ENCODE measurements at regions not wholly inside any gene's neighbourhood (a gene's known extent, or its start where the extent isn't known, plus 50 kb on each side); places are given as distances from the start of the nearest gene placed in this dataset.
"Not testable (repeated sequence)": the region's sequence is repeated elsewhere in the genome, so short reads cannot be mapped to it uniquely, and the experiment has no call there.

DNA sequence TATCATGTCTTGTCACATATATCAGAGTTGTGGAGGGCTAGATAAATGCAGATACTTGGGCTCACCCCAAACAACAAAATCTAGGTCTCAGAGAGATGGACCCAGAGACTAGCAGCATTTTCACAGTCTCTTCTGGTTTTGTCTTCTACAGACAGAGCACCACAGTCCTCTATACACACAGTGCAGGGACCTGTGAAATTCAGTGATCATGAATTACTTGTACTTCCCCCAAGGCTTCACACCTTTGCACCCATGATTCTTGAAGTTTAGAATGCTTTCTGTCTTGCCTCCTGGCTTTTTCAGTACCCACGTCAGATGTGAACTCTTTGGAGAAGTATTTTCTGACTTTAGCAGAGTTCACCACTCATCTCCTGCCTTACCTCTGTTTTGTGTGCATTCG is 371.5 kb upstream of the PRR16 start:
- DNase-seq, result no peak

DNA sequence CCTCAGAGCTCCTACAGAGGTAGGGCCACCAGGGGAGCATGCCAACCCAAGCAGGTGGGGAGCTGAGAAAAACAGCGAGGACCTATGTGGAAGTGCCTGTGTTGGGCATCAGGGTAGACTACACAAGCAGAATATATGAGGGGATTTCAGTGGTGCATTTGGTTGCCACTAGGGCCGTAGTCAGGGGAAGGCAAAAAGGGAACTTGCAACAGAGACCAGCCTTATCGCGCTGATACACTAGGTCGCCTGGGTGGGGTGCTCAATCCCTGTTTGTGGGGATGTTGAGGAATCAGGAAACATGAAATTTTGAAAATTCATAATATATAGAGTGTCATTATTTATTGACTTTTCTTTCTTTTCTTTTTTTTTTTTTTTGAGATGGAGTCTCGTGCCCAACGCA is 370.9 kb upstream of the PRR16 start:
- DNase-seq, result no peak

DNA sequence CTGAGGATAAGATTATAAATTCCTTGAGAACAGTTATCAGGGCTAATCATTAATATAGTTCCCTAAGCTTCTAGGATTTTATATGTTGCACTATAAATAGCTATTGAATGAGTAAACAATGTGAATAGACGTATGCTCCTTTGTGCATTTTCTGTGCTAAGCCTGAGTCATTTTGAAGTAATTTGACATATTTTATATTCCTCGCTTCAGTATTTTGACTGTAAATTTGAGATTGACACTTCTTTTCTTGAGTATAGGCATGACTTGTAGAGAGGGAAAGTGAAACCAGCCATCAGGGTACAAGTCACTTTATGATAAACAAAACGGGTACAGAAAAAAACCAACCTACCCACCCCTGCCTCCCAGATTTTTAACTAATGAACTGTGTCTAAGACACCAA is 367.7 kb upstream of the PRR16 start:
- no peak for DNase-seq

DNA sequence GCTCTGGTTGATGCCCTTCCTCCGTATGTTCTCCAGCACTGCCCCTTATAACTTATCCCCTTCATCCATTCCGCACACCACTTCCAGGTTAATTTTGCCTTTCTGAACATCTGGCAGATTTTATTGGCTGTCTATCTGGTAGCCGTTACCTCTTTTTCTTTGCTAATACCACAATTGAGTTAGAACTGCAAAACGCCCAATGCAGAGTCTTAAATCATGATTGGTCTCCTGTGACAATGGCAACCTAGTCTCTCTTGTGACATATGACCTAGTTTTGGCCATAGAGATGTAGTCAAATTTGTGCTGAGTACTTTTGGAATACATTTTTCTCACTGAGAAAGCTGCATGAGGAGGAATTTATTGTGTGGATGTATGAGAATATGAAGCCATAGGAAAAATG is 365.7 kb upstream of the PRR16 start:
- DNase-seq, result no peak

DNA sequence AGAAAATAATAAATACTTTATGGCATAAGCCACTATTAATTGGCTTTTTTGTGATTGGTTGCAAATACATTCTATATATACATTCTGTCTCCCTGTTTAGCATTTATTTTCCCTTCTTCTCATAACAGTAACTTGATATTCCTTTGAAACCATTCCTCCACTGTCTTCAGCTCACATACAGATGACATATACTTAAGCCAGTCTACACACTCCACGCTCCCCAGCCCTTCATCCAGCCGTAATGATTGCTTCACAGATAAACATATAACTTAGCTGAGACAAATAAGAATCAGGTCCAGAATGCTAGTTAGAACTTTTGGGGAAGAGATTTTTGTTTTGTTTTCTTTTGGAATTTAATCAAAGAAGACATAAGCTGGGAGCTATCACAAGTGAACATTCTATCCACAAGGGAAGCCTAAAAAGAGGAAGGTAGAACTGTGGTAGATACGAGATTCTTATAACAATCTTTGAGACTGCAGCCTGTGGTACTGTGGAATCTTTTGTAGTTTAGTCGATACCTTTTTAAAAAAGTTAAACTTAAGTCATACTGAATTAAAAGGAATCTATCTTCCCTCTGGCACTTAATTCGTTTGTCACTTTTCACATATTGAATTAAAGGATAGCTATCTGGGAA is 365.1 kb upstream of the PRR16 start:
- DNase-seq, result no peak

DNA sequence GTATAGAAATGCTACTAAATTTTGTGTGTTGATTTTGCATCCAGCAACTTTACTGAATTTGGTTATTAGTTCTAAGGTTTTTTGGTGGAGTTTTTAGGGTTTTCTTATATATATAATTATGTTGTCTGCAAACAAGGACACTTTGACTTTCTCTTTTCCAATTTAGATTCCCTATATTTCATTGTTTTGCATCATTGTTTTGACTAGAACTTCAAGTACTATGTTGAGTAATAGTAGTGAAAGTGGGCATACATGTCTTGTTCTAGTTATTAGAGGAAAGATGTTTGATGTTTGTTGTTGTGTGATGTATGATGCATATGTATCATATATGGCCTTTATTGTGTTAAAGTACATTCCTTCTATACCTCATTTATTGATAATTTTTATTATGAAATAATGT is 362.3 kb upstream of the PRR16 start:
- DNase-seq, result no peak

DNA sequence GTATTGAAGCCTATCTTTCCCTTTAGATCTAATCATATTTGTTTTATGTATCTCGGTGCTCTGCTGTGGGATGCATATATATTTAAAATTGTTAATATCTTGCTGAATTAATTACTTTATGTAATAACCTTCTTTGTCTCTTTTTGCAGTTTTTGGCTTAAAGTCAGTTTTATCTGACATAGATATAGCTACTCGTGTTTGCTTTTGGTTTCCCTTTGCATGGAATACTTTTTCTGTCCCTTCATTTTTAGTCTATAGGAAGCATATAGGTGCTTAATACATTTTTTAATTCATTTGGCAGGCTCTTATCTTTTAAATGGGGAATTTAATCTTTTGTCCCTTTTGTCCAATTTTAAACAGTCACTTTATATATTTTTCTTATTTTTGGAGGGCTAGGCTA is 360.6 kb upstream of the PRR16 start:
- no peak for DNase-seq

DNA sequence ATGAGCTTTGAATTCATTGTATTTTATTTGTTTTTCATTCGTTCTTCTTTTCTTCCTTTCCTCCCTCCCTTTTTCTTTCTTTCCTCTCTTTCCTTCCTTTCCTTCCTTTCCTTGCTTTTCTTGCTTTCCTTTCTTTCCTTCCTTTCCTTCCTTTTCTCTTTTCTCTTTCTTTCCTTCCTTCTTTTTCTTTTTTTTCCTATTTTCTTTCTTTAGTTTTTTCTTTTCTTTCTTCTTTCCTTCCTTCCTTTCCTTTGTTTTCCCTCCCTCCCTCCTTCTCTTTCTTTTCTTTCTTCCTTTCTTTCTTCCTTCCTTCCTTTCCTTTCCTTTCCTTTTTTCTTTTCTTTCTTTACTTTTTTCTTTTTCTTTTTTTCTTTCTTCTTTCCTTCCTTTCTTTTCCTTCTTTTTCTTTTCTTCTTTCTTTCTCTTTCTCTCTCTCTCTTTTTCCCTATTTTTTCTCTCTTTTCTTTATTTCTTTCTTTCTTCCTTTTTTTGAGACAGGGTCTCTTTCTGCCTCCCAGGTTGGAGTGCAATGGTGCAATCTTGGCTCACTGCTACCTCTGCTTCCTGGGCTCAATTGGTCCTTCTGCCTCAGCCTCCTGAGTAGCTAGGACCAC is 357.1 kb upstream of the PRR16 start:
- no peak for DNase-seq

DNA sequence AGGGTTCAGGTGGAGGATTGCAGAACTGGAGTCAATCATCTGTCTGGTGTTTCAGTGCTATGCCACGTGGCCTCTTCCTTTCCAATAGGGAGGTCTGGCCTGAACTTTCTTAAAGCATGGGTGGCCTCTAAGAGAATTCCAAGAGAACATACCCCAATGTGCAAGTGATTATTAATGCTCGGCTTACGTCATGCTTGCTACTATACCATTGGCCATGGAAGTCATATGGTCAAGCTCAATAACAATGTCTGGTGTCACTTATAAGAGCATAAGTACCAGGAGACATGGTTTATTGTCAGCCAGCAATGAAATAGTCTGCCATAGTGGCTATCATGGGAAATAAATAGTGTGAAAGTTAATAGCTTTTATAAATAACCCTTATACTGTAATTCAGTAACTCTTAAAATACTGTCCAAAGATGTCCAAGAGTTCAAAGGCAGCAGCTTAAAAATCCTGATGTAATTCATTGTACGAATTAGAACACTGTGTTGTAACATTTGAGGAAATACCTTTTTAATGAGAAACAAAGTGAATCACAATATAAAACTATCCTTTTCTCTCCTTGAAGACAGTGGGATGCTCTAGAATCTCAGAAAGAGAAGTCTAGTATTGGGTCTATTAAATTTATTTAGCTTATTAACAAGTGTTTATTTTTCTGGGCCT is 355.4 kb upstream of the PRR16 start:
- no peak for DNase-seq

DNA sequence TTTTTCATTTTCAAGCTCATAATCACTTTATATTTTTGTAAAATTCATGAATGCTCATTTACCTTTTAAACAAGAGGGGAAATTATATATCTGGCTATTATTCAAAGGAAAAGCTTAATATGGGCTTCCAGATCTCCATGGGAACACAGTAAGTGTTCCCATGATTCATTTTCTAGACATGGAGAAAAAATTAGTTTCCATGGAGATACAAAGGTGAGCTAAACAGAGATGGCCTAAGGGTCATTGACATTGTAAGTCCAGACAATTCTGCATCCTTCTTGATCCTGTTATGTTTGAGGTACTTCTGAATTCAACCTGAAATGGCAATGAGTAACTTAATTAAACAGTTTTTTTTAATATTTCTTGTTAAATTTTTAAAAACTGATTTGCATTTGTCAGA is 341.4 kb upstream of the PRR16 start:
- DNase-seq, result no peak

DNA sequence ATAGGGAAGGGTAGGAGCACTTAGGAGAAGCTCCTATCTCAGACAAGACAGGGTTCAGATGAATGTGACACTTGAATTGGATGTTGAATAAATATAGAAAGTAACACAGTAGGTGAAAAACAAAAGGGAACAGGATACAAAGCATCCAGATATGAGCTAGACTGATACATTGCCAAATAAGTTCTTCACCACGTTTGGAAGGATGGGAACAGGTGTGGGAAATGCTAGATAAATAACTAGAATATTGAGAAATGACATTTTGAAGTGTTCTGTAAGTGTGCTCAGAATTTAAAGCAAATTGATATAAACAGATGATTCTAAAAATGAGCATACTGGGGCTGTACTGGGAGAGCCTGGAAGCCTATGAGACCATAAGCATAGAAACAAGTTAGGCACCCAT is 340.1 kb upstream of the PRR16 start:
- DNase-seq, result no peak

DNA sequence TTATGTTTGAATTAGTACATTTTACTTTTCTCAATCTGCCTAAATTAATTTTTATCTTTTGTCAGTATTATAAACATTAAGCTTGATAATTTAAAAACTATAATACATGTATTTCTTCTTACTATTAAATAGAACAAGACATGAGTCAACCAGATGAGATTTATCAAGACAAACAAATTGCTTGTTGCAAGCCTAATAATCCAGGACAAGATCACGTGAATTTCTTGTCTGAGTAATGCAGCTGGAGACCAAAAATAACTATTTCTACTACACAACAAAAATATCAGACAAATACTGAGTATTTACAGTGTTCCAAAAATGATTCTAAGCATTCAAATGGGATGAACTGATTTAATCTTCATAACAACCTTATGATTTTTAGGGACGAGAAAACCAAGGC is 339.1 kb upstream of the PRR16 start:
- no peak for DNase-seq

DNA sequence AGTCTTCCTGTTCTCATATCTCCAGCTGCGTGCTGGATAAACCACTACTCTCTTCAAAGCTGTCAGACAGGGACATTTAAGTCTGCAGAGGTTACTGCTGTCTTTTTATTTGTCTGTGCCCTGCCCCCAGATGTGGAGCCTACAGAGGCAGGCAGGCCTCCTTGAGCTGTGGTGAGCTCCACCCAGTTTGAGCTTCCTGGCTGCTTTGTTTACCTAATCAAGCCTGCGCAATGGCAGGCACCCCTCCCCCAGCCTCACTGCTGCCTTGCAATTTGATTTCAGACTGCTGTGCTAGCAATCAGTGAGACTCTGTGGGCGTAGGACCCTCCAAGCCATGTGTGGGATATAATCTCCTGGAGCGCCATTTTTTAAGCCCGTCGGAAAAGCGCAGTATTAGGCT is 331.8 kb upstream of the PRR16 start:
- DNase-seq, result not testable (repeated sequence)

DNA sequence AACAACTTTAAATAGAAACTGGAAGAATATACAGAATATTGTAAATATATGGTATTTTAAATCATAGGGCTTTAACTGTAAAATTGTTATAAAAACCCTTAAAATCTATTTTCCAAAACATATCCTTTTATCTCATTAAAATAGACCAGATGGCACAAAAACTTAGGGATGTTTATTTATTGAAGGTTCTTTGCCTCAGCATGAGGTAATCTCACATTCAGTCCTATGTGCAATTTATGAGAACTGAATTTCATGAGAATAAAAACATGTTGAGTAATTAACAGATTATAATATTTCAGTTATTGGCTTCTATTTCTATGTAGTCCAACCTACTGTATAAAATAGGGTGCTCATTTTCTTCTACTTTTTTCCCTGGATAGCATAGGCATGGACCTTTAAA is 329.2 kb upstream of the PRR16 start:
- no peak for DNase-seq

DNA sequence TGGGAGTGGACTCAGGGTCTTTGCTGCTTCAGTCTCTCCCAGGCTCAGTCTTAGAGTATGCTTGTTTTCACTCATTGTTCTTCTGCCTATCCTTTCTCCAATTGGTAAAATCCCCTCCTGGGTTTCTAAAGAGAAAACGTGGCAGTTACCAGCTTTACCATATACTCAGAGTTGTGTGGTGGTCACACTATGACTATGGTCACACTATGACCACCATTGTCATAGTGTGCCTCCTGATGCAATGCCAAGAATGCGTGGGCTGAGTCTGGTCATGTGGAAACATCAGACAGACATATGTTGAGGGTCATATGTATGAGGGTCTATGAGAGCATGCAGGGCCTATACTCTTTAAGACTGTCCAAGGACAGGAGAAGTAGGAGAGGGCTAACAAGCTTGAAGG is 326.5 kb upstream of the PRR16 start:
- DNase-seq, result no peak

DNA sequence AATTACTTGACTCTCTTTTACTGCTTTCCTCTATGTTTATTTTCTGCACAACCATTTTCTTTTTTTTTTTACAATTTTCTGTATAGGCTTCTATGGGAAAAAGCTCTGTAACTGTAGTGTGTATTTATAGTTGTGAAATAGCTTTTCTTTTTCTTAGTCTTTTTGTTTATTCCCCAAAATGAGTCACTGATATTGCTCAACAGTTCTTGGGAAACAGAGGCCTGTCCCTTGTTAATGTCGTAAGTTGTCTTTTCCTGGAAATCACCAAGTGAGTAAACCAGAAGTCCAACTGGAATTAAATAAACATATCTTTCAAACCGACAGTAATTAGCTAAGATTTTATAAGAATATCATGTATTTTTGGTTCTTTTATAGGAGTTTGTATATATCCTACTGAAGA is 325.1 kb upstream of the PRR16 start:
- no peak for DNase-seq

DNA sequence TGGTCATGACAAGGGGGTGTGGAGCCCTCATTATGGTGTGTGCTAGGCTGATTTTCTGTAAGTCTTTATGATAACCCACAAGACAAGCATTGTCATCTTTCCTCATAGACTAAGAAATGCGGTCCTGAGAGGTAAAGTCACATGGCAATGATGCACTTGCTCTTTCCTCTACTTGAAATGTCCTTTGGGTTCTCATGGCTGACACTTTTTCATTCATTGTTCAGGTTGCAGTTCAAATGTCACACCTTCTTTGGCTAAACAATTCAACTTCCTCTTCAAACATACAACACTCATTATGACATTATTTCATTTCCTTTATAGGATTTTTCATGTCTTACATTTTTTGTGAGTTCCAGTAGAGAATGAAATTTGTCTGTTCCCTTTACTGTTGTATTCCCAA is 323.6 kb upstream of the PRR16 start:
- DNase-seq, result no peak

DNA sequence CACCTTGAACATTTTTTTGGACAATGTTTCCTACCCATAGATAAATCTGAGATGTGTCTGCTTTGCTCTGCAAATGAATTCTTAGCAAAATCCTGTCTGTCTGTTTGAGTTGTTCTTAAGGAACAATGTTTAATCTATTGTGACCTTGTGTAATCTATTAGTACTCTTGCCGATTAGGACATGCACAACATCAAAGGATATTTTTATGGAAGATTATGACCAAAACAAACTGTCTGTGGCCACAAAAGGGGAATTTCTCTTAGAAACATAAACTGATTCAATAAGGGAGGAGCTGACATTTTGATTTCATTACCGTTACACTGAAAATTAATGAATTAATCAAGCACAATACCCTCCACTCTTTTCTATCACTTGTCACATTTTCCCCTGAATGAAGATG is 323.0 kb upstream of the PRR16 start:
- DNase-seq, result no peak

DNA sequence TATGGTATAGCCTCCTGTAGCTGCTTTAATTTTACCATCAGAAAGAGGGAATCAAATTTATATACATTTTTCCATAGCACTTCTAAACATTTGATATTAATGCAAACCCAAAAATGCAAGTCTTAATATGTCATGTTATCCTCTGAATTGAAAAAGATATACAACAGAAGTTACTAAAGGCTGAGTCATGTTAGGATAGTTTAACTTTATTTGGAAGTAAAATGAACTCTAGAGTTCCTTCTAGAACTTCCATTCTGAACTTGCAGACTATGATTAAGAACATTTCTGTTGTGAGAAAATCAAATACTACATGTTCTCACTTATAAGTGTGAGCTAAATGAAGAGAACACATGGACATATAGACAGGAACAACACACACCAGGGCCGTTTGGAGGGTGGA is 317.3 kb upstream of the PRR16 start:
- DNase-seq, result no peak

DNA sequence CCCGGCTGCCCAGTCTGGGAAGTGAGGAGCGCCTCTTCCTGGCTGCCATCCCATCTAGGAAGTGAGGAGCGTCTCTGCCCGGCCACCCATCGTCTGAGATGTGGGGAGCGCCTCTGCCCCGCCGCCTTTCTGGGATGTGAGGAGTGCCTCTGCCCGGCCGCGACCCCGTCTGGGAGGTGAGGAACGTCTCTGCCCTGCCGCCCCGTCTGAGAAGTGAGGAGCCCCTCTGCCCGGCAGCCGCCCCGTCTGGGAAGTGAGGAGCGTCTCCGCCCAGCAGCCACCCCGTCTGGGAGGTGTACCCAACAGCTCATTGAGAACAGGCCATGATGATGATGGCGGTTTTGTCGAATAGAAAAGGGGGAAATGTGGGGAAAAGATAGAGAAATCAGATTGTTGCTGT is 316.2 kb upstream of the PRR16 start:
- DNase-seq, result not testable (repeated sequence)

DNA sequence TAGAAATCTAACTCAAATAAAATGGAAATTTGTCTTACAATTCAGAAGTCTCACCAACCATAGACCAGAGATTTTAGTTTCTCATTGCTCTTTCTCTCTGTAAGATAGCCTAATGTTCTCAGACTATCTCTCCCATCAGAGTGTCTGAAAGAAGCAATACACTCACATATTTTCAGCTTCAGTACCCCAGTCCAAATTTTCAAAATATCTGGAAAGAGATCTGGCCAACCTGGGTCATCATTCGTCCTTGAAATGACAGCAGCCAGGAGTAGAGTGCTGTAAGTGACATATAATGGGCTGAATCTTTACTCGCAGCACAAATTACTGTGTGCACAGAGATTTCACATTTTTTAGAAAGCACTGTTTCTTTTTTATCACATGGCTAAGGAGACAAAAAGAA is 313.3 kb upstream of the PRR16 start:
- DNase-seq, result no peak

DNA sequence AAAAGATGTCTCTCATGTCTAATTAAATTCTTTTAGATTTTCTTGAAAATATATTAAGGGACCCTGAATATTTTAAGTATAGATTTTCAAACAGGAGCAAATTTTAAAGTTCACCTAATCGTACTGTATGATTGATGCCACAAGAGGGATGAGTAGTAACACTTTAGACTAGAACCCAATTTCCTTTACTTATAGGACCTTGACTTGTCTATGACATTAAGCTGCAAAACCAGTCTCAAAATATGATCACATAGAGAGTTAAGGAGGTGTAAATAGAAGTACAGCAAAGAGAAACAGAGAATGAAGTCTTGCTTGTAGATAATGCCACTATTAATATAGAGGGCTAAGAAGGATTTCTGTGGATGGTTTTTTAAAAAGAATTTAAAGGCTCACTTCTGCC is 312.9 kb upstream of the PRR16 start:
- DNase-seq, result no peak

DNA sequence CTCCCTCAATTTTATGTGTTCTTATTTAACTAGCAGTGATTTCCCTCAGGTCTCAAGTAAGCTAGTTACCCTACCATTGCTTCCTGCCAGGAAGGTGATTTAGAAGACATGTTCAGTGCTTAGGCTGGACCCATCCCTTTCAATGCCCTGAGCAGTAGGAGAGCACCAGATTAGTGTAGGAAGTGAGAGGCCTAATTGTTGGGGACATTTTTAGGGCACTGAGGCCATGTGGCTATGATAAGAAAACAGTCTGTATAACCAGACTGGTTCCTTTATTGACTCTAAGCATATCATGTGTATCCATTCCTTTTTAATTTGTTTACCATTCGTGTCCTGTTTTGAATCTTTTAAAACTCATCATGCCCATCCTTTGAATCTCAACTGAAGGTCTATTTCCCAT is 312.3 kb upstream of the PRR16 start:
- DNase-seq, result no peak

DNA sequence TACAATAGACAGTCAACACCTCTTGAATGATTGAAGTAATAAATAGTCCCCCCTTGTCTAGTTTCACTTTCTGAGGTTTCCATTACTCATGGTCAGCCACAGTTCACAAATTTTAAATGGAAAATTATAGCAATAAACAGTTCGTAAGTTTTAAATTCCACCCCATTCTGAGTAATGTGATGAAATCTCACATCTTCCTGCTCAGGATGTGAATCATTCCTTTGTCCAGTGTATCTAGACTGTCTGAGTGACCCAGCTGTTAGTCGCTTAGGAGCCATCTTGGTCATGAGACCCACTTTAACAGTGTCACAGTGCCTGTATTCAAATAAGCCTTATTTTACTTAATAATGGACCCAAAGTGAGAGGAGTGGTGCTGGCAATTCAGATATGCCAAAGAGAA is 311.6 kb upstream of the PRR16 start:
- DNase-seq, result no peak

DNA sequence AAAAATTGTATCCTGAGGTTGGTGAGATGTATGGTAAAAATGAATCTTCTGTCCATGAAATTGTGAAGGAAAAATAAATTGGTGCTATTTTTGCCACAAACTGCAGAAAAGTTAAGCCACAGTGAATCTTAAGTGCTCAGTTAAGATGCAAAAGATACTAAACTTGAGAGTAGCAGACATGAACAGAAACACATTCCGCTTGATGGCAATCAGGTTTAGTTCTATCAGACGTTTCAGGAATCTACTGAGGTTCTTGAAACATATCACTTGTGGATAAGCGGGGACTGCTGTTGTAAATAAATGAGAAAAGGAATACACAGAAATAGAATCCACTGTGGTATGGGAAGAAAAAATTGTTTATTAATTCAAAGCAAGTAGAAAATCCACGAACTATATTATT is 311.2 kb upstream of the PRR16 start:
- DNase-seq, result no peak
